Breast epithelium (tissue), 4 donors: ENCODE measurements at regions not wholly inside any gene's neighbourhood (a gene's known extent, or its start where the extent isn't known, plus 50 kb on each side); places are given as distances from the start of the nearest gene placed in this dataset.

Experiments
- DNase-seq, 2 donors: peaks; one replicate each; pipeline ENCODE4 v3.0.0-alpha.2; 2019; ENCODE audit warnings: low spot score in 2 of 2
- H3K27ac ChIP-seq, 2 donors: fragments of 200-600 bp; sonication (generic) in 1 of 2; one replicate each; pipeline ENCODE4 v1.5.1; 2016 to 2019; ENCODE audit warnings: mild to moderate bottlenecking in 1 of 2
- H3K27me3 ChIP-seq, 2 donors: fragments of 200-600 bp; sonication (generic) in 1 of 2; one replicate each; pipeline versions ENCODE4 v1.5.1 to v1.6.0; 2017 to 2019; ENCODE audit warnings: control low read depth in 1 of 2, mild to moderate bottlenecking in 1 of 2
- H3K36me3 ChIP-seq: fragments of 200-600 bp; one replicate; pipeline ENCODE4 v1.5.1; 2019
- H3K4me1 ChIP-seq, 2 donors: fragments of 200-600 bp; sonication (generic); one replicate each; pipeline ENCODE4 v1.5.1; 2016 to 2019; ENCODE audit warnings: control low read depth in 1 of 2
- H3K4me3 ChIP-seq, 3 donors: fragments of 200-600 bp; sonication (generic); 1 replicate in 2 of 3; 2 replicates in 1 of 3; pipeline ENCODE4 v1.5.1; 2016 to 2019; ENCODE audit warnings: mild to moderate bottlenecking in 3 of 3, moderate library complexity in 2 of 3
- H3K9me3 ChIP-seq, 2 donors: fragments of 200-600 bp; sonication (generic) in 1 of 2; one replicate each; pipeline ENCODE4 v1.5.1; 2016 to 2019; ENCODE audit warnings: control low read depth in 1 of 2
- POLR2A ChIP-seq: fragments of 450-650 bp; IDR thresholded peaks from one replicate; pipeline ENCODE4 v1.6.1; 2016; ENCODE audit warnings: antibody characterized with exemption, mild to moderate bottlenecking, moderate library complexity
- POLR2AphosphoS5 ChIP-seq, 3 donors: sonication (generic); formaldehyde crosslinking; IDR thresholded peaks; one replicate each; pipeline ENCODE4 v1.6.1; 2017; ENCODE audit warnings: antibody characterized with exemption in 3 of 3
- intact Hi-C: fragments of 100-400 bp; cut with DNase I; formaldehyde crosslinking; loops from one replicate; pipeline ENCODE4 v1.15.1; 2023; ENCODE audit warnings: low total_unique reads
- TF ChIP-seq, protein P1 (sequence below), 3 donors: fragments of 450-650 bp; IDR thresholded peaks; one replicate each; pipeline ENCODE4 v1.5.1; 2016 to 2017; ENCODE audit warnings: antibody characterized with exemption in 3 of 3, mild to moderate bottlenecking in 3 of 3, moderate library complexity in 3 of 3

GRCh38 chr1:239308701-239309333 is 77.6 kb upstream of the CHRM3 start:
- no peaks in the 10 kb centered on the region for H3K27me3 ChIP-seq
- intact Hi-C loops: no loop called here
- DNase-seq: no peak

GRCh38 chr1:239307886-239308285 is 78.5 kb upstream of the CHRM3 start:
- TF ChIP-seq, protein P1, sequence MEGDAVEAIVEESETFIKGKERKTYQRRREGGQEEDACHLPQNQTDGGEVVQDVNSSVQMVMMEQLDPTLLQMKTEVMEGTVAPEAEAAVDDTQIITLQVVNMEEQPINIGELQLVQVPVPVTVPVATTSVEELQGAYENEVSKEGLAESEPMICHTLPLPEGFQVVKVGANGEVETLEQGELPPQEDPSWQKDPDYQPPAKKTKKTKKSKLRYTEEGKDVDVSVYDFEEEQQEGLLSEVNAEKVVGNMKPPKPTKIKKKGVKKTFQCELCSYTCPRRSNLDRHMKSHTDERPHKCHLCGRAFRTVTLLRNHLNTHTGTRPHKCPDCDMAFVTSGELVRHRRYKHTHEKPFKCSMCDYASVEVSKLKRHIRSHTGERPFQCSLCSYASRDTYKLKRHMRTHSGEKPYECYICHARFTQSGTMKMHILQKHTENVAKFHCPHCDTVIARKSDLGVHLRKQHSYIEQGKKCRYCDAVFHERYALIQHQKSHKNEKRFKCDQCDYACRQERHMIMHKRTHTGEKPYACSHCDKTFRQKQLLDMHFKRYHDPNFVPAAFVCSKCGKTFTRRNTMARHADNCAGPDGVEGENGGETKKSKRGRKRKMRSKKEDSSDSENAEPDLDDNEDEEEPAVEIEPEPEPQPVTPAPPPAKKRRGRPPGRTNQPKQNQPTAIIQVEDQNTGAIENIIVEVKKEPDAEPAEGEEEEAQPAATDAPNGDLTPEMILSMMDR (IDR thresholded peaks at IDR 0.05): no peak
- TF ChIP-seq POLR2A (no peak), POLR2AphosphoS5 (IDR thresholded peaks at IDR 0.05) (no peak)
- intact Hi-C loops: no loop called here
- Histone ChIP-seq H3K36me3 (no peaks in the 10 kb centered on the region), H3K27me3 (no peaks in the 10 kb centered on the region), H3K4me1 (no peaks in the 10 kb centered on the region), H3K9me3 (no peaks in the 10 kb centered on the region), H3K27ac (no peak overlapping the region), H3K4me3 (no peak overlapping the region)
- no peak for DNase-seq

More at GRCh38 chr1:239308701-239309333, 77.6 kb upstream of the CHRM3 start:
- Histone ChIP-seq H3K36me3 (no peaks in the 10 kb centered on the region), H3K27ac (no peak overlapping the region), H3K4me3 (no peak overlapping the region), H3K9me3 (no peaks in the 10 kb centered on the region), H3K4me1 (no peaks in the 10 kb centered on the region)
- TF ChIP-seq POLR2A (no peak), POLR2AphosphoS5 (IDR thresholded peaks at IDR 0.05) (no peak)
- TF ChIP-seq, protein P1 (IDR thresholded peaks at IDR 0.05): no peak

GRCh38 chr1:239306426-239306825 is 79.9 kb upstream of the CHRM3 start:
- Histone ChIP-seq H3K4me3 (no peak overlapping the region), H3K27ac (no peak overlapping the region), H3K9me3 (no peaks in the 10 kb centered on the region), H3K36me3 (no peaks in the 10 kb centered on the region), H3K27me3 (no peaks in the 10 kb centered on the region), H3K4me1 (no peaks in the 10 kb centered on the region)
- DNase-seq: no peak
- TF ChIP-seq, protein P1 (IDR thresholded peaks at IDR 0.05): no peak
- TF ChIP-seq POLR2AphosphoS5 (IDR thresholded peaks at IDR 0.05) (no peak), POLR2A (no peak)
- intact Hi-C loops: no loop called here

- H3K27me3 ChIP-seq: no peaks in the 10 kb centered on the region
- H3K4me3 ChIP-seq: no peak overlapping the region
- intact Hi-C loops: no loop called here
- no peaks in the 10 kb centered on the region for H3K4me1 ChIP-seq
- no peak for DNase-seq
- H3K27ac ChIP-seq: no peak overlapping the region
- TF ChIP-seq, protein P1 (IDR thresholded peaks at IDR 0.05): no peak
- TF ChIP-seq POLR2A (no peak), POLR2AphosphoS5 (IDR thresholded peaks at IDR 0.05) (no peak)
- no peaks in the 10 kb centered on the region for H3K9me3 ChIP-seq
- no peaks in the 10 kb centered on the region for H3K36me3 ChIP-seq
These were observed 83.1 kb upstream of the CHRM3 start for GRCh38 chr1:239303289-239303688.

- H3K4me1 ChIP-seq: no peaks in the 10 kb centered on the region
- no peaks in the 10 kb centered on the region for H3K27me3 ChIP-seq
- no peaks in the 10 kb centered on the region for H3K9me3 ChIP-seq
- TF ChIP-seq POLR2A: no peak
- TF ChIP-seq, protein P1 (IDR thresholded peaks at IDR 0.05): no peak
- TF ChIP-seq POLR2AphosphoS5 (IDR thresholded peaks at IDR 0.05): no peak
- no peak overlapping the region for H3K4me3 ChIP-seq
- no peak for DNase-seq
- H3K27ac ChIP-seq: no peak overlapping the region
- intact Hi-C loops: no loop called here
- H3K36me3 ChIP-seq: no peaks in the 10 kb centered on the region
These were observed 83.7 kb upstream of the CHRM3 start for GRCh38 chr1:239302696-239303095.
